Stomach (tissue), 8 donors: ENCODE measurements at regions not wholly inside any gene's neighbourhood (a gene's known extent, or its start where the extent isn't known, plus 50 kb on each side); places are given as distances from the start of the nearest gene placed in this dataset.
A peak's percentile ranks its signal among the peaks of the same experiment; 100 is the strongest.

Experiments
- DNase-seq, 2 donors: peaks; one replicate each; pipeline versions ENCODE4 v3.0.0 to v3.0.0-alpha.2; 2013 to 2019
- H3K27ac ChIP-seq, 5 donors: fragments of 200-600 bp in 4 of 5; sonication (generic) in 4 of 5; one replicate each; pipeline ENCODE4 v1.5.1; 2013 to 2019; ENCODE audit warnings: mild to moderate bottlenecking in 1 of 5, moderate library complexity in 1 of 5
- H3K27me3 ChIP-seq, 3 donors: fragments of 200-600 bp; sonication (generic); one replicate each; pipeline ENCODE4 v1.5.1; 2017 to 2019; ENCODE audit warnings: mixed run types in 1 of 3
- H3K36me3 ChIP-seq, 4 donors: fragments of 200-600 bp; sonication (generic); 1 replicate in 3 of 4; 2 replicates in 1 of 4; pipeline ENCODE4 v1.5.1; 2016 to 2019
- H3K4me1 ChIP-seq, 4 donors: fragments of 200-600 bp; sonication (generic); one replicate each; pipeline ENCODE4 v1.5.1; 2016 to 2019
- H3K4me3 ChIP-seq, 4 donors: fragments of 200-600 bp; sonication (generic) in 3 of 4; one replicate each; pipeline ENCODE4 v1.5.1; 2016 to 2019; ENCODE audit warnings: mild to moderate bottlenecking in 1 of 4
- H3K9me3 ChIP-seq, 4 donors: fragments of 200-600 bp; sonication (generic); one replicate each; pipeline ENCODE4 v1.5.1; 2016 to 2019
- EP300 ChIP-seq: sonication (generic); formaldehyde crosslinking; IDR thresholded peaks from one replicate; pipeline ENCODE4 v1.6.1; 2017; ENCODE audit warnings: antibody characterized with exemption
- POLR2A ChIP-seq, 4 donors: fragments of 450-650 bp; IDR thresholded peaks; one replicate each; pipeline ENCODE4 v1.6.1; 2016; ENCODE audit warnings: antibody characterized with exemption in 4 of 4, control low read depth in 2 of 4, mild to moderate bottlenecking in 1 of 4, moderate library complexity in 1 of 4
- POLR2AphosphoS5 ChIP-seq, 3 donors: sonication (generic); formaldehyde crosslinking; IDR thresholded peaks; one replicate each; pipeline ENCODE4 v1.6.1; 2016; ENCODE audit warnings: antibody characterized with exemption in 3 of 3
- WGBS, 5 donors: extraction: QIAGEN DNeasy Blood & Tissue Kit in 3 of 5; methylation state at CpG; one replicate each; pipeline versions ENCODE4 v1.1.5 to v1.1.7; 2013 to 2018; 5-methylcytosine and 5-hydroxymethylcytosine counted together
- intact Hi-C: fragments of 100-400 bp; cut with DNase I; formaldehyde crosslinking; loops from one replicate; pipeline ENCODE4 v1.15.1; 2023; ENCODE audit warnings: low total_unique reads
- TF ChIP-seq, protein P1 (sequence below), 7 experiments: fragments of 450-650 bp in 4 of 7; fragments of 200-600 bp in 3 of 7; sonication (generic) in 3 of 7; IDR thresholded peaks; one replicate each; pipeline ENCODE4 v1.5.1; 2016 to 2019; ENCODE audit warnings: antibody characterized with exemption in 7 of 7, control low read depth in 2 of 7, mild to moderate bottlenecking in 1 of 7
- donor health status: healthy with polysubstance abuse.
- donor health status: Bipolar disorder and iron deficiency.
- donor health status: healthy.

DNA sequence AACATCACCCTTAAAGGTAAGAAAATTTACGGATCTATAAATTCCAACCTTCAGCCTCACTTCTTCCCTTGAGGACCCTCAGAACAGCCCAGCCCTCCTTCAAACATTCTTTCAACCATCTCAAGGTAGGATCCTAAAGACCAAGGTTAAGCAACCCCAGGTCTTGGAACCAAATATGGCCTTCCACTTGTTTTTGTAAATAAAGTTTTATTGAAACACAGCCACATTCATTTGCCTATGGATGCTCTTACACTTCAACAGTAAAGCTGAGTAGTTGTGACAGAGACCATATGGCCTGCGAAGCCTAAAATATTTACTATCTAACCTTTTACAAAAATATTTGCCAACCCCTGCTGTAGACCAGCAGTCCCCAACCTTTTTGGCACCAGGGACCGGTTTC is 70.4 kb upstream of the NTRK3 start:
- H3K36me3 ChIP-seq = no peaks in the 10 kb centered on the region
- no peak overlapping the region for H3K27ac ChIP-seq
- no peaks in the 10 kb centered on the region for H3K4me1 ChIP-seq
- intact Hi-C loops = no loop called here
- peaks cover 0 to 28% (median 0%) of the 10 kb centered on the region in 3 donors for H3K27me3 ChIP-seq
- TF ChIP-seq POLR2A (IDR thresholded peaks at IDR 0.05) (no peak), EP300 (no peak), POLR2AphosphoS5 (IDR thresholded peaks at IDR 0.05) (no peak)
- TF ChIP-seq, protein P1, sequence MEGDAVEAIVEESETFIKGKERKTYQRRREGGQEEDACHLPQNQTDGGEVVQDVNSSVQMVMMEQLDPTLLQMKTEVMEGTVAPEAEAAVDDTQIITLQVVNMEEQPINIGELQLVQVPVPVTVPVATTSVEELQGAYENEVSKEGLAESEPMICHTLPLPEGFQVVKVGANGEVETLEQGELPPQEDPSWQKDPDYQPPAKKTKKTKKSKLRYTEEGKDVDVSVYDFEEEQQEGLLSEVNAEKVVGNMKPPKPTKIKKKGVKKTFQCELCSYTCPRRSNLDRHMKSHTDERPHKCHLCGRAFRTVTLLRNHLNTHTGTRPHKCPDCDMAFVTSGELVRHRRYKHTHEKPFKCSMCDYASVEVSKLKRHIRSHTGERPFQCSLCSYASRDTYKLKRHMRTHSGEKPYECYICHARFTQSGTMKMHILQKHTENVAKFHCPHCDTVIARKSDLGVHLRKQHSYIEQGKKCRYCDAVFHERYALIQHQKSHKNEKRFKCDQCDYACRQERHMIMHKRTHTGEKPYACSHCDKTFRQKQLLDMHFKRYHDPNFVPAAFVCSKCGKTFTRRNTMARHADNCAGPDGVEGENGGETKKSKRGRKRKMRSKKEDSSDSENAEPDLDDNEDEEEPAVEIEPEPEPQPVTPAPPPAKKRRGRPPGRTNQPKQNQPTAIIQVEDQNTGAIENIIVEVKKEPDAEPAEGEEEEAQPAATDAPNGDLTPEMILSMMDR (IDR thresholded peaks at IDR 0.05) = no peak
- H3K9me3 ChIP-seq = no peaks in the 10 kb centered on the region
- DNase-seq = no peak
- WGBS, 5 donors = 83 to 93% (median 93%) methylated on average over 3 of the region's 3 CpGs
- no peak overlapping the region for H3K4me3 ChIP-seq

DNA sequence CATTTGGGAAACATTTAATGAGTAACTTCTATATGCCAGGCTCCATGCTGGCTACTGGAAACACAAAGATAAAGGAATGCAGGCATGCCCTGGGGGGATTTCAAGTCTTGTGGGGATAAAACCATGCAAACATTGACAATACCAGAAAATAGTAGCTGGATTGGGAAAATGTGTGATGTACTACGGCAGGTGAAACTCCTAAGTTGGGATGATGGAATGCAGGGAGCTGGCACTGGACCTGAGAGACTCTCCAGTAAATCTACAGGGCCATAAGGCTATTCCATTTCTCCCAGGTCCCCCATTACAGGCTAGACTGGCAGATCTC is 68.2 kb upstream of the NTRK3 start:
- H3K27ac ChIP-seq = no peak overlapping the region
- no peak for DNase-seq
- no peaks in the 10 kb centered on the region for H3K4me1 ChIP-seq
- WGBS, 5 donors = 79 to 93% (median 83%) methylated on average over 1 of the region's 1 CpG
- no peaks in the 10 kb centered on the region for H3K36me3 ChIP-seq
- TF ChIP-seq POLR2A (IDR thresholded peaks at IDR 0.05) (no peak), EP300 (no peak)
- TF ChIP-seq, protein P1 (IDR thresholded peaks at IDR 0.05) = no peak
- no peaks in the 10 kb centered on the region for H3K9me3 ChIP-seq
- H3K4me3 ChIP-seq = no peak overlapping the region
- H3K27me3 ChIP-seq = peaks cover 0 to 41% (median 0%) of the 10 kb centered on the region in 3 donors
- intact Hi-C loops = no loop called here

DNA sequence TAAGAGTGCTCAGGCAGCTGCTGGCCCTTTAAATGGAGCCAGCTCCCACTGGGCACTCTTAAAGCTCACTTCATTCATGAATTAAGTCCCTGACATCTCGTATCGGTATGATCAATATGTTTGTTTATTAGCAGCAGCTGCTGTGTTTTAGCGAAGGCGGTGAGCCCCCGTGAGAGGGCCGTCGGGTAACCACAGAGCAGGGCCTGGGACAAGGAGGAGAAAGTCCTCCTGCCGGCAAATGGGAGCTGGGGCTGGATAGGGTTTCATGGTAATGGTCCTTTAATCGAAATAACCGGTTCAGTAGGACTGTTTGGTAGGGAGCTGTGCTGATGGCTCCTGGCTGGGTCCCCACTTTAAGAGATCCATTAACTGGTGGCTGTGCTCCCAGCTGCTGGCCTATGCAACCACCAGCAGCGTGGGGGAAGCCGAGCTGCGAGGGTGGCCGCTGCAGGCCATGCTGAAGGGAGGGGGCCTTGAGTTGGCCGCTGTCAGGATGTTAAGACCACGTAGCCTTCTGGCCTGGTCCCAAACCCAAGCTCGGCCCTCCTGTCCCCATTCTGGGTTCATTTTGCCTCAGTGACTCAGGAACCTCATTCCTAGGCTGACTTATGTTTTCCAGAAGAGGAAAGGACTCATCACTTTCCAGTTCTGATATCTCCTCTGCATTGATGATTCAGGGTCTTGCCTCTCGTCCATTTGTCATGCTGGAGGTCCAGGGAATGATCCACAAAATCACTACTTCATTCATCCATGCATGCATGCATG is 67.6 kb upstream of the NTRK3 start:
- peak in 1 of 2 donors; percentile 19 for DNase-seq
- TF ChIP-seq POLR2AphosphoS5 (IDR thresholded peaks at IDR 0.05) (no peak), POLR2A (IDR thresholded peaks at IDR 0.05) (no peak), EP300 (no peak)
- TF ChIP-seq, protein P1 (IDR thresholded peaks at IDR 0.05) = no peak
- Histone ChIP-seq H3K36me3 (no peaks in the 10 kb centered on the region), H3K4me1 (no peaks in the 10 kb centered on the region), H3K27ac (no peak overlapping the region), H3K4me3 (no peak overlapping the region), H3K9me3 (no peaks in the 10 kb centered on the region), H3K27me3 (peaks cover 0 to 41% (median 0%) of the 10 kb centered on the region in 3 donors)
- WGBS, 5 donors = 46 to 57% (median 50%) methylated on average over 17 to 18 of the region's 18 CpGs
- intact Hi-C loops = no loop called here

DNA sequence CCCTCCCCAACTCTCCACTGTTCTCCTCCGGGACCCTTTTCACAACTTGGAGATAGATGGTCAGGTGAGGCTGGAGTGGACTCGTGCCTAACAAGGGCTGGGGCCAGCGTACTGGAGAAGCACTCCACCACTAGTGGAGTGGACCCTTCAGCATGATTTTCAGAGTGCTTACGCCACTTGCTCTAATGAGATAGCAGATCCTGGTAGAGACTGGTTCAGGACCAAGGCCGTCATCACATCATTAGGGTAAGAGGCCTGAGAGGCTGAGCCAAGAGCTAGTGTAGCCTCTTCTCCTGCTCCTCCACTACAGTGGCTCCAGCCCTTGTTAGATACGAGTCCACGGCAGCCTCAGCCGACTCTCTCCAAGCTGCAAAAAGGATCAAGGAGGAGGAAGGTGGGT is 66.9 kb upstream of the NTRK3 start:
- TF ChIP-seq POLR2AphosphoS5 (IDR thresholded peaks at IDR 0.05) (no peak), POLR2A (IDR thresholded peaks at IDR 0.05) (no peak), EP300 (no peak)
- TF ChIP-seq, protein P1 (IDR thresholded peaks at IDR 0.05) = no peak
- intact Hi-C loops = no loop called here
- no peaks in the 10 kb centered on the region for H3K36me3 ChIP-seq
- H3K9me3 ChIP-seq = no peaks in the 10 kb centered on the region
- no peak overlapping the region for H3K4me3 ChIP-seq
- no peak overlapping the region for H3K27ac ChIP-seq
- no peaks in the 10 kb centered on the region for H3K4me1 ChIP-seq
- peaks cover 0 to 41% (median 0%) of the 10 kb centered on the region in 3 donors for H3K27me3 ChIP-seq
- 81 to 86% (median 83%) methylated on average over 8 of the region's 8 CpGs for WGBS, 5 donors
- DNase-seq = no peak
